ENCODE measurements at regions not wholly inside any gene's neighbourhood (a gene's known extent, or its start where the extent isn't known, plus 50 kb on each side); places are given as distances from the start of the nearest gene placed in this dataset.
A peak's percentile ranks its signal among the peaks of the same experiment; 100 is the strongest.

DNA sequence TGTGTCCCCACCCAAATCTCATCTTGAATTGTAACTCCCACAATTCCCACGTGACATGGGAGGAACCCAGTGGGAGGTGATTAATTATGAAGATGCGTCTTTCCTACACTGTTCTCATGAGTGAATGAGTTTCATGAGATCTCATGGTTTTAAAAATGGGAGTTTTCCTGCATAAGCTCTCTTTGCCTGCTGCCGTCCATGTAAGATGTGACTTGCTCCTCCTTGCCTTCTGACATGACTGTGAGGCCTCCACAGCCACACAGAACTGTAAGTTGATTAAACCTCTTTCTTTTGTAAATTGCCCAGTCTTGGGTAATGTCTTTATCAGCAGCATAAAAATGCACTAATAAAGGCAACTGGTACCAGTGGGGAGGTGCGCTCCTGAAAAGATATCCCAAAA is 67.7 kb upstream of the DRGX start:
- no peak for DNase-seq (ENCODE audit: low read depth)

DNA sequence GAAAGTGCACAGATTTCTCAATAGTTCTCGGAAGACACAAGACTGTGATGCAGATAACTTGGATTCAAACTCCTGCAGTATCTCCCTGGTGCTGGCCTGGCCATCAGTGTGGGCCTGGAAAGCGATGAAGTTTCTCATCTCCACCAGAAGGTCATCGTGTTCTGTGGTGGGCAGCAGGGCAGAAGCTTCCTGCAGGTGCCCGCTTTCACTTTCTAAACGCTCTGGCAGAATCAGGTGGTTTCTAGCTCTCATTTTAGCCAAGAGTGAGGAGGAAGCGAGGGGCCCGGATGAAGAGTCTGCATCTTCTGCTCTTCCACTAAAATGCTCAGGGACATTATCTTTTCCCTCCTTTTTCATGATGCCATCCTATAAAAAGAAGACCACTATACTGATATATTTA is 63.0 kb upstream of the DRGX start:
- no peak for DNase-seq (ENCODE audit: low read depth)

DNA sequence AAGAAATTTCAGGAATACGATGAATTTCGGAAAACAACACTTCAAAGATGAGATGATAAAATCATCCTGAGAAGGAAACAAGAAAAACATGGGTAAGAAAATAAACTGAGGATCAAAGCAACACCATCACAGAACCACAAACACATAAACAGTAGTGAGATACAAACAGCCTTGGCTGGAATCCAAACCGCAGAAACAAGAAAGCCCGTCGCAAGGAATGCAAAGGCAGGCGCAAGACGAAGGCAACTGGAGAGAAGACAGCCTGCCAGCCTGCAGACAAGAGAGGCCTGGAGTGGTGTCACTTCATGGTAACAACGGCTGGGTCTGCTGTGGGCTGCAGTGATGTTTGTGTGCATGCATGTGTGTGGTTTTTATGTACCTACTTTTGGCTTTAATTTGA is 61.8 kb upstream of the DRGX start:
- DNase-seq (ENCODE audit: low read depth): no peak

DNA sequence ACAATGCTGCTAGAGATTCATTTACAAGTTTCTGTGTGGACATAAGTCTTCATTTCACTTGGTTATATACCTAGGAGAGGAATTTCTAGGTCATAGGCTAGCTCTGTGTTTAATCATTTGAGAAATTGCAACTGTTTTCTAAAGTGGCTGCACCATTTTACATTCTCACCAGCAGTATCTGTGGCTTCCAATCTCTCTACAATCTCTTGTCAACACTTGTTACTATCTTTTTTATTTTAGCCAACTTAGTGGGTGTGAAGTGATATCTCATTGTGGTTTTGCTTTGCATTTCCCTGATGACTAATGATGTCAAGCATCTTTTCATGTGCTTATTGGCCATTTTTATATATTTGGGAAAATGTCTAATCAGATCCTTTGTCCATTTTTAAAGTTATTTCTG is 53.0 kb upstream of the DRGX start:
- DNase-seq (ENCODE audit: low read depth): no peak

DNA sequence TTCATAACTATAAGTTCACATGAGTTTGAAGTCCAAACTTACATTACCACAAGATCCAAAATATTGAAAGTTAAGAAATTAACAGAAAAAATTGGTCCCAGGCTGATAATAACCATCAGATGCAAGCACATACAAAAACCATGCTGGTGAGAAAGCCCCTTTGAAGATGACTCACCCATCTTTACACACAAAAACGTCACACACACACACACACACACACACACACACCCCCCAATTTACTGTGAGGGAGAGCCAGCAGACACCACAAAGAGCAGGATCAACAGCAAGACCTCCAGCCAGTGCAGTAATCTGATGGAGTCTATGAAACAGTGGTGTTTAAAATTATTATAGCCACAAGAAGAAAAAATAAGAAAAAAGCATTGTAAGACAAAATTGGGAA is 50.1 kb upstream of the DRGX start:
- DNase-seq (ENCODE audit: low read depth): peak; percentile 42
